ENCODE measurements at regions not wholly inside any gene's neighbourhood (a gene's known extent, or its start where the extent isn't known, plus 50 kb on each side); places are given as distances from the start of the nearest gene placed in this dataset.
"Not testable (repeated sequence)": the region's sequence is repeated elsewhere in the genome, so short reads cannot be mapped to it uniquely, and the experiment has no call there.

GRCh38 chr2:17355608-17356329 is 162.5 kb downstream of the RAD51AP2 start:
- no peak for DNase-seq (ENCODE audit: low read depth, low spot score)
- CTCF ChIA-PET: no interaction called here
- H3K4me3 ChIP-seq (ENCODE audit: low read depth, low read length): no peak overlapping the region
- TF ChIP-seq CTCF (IDR thresholded peaks at IDR 0.05; ENCODE audit: low read depth, low read length): no peak
- H3K27me3 ChIP-seq (ENCODE audit: control insufficient read depth, insufficient read depth, low read length): peaks cover 2% of the 10 kb centered on the region
- POLR2A ChIA-PET: no interaction called here
- no peak overlapping the region for H3K27ac ChIP-seq (ENCODE audit: low read depth, low read length)
- no peaks in the 10 kb centered on the region for H3K9me3 ChIP-seq (ENCODE audit: control insufficient read depth, insufficient read depth, low read length)

- CTCF ChIA-PET: no interaction called here
Observed at GRCh38 chr2:17353263-17353662, 165.0 kb downstream of the RAD51AP2 start.

GRCh38 chr2:17342692-17343091 is 175.5 kb downstream of the RAD51AP2 start:
- H3K27ac ChIP-seq (ENCODE audit: low read depth, low read length); DNase-seq (ENCODE audit: low read depth, low spot score); H3K27me3 ChIP-seq (ENCODE audit: control insufficient read depth, insufficient read depth, low read length); POLR2A ChIA-PET; H3K4me3 ChIP-seq (ENCODE audit: low read depth, low read length); H3K9me3 ChIP-seq (ENCODE audit: control insufficient read depth, insufficient read depth, low read length); CTCF ChIA-PET: not testable (repeated sequence)

More at GRCh38 chr2:17353263-17353662, 165.0 kb downstream of the RAD51AP2 start:
- POLR2A ChIA-PET: no interaction called here
- no peaks in the 10 kb centered on the region for H3K9me3 ChIP-seq (ENCODE audit: control insufficient read depth, insufficient read depth, low read length)
- no peak for TF ChIP-seq CTCF (IDR thresholded peaks at IDR 0.05; ENCODE audit: low read depth, low read length)
- H3K4me3 ChIP-seq (ENCODE audit: low read depth, low read length): no peak overlapping the region
- no peaks in the 10 kb centered on the region for H3K27me3 ChIP-seq (ENCODE audit: control insufficient read depth, insufficient read depth, low read length)
- H3K27ac ChIP-seq (ENCODE audit: low read depth, low read length): no peak overlapping the region
- no peak for DNase-seq (ENCODE audit: low read depth, low spot score)

GRCh38 chr2:17337507-17337906 is 180.7 kb downstream of the RAD51AP2 start:
- ChIA-PET POLR2A (no interaction called here), CTCF (interaction anchor here (1.3 kb wide), 1 partner anchor 28 kb away, joined by 3 read pairs; no protein-coding TSS in a partner anchor)
- H3K9me3 ChIP-seq (ENCODE audit: control insufficient read depth, insufficient read depth, low read length): no peaks in the 10 kb centered on the region
- no peak overlapping the region for H3K27ac ChIP-seq (ENCODE audit: low read depth, low read length)
- no peak for TF ChIP-seq CTCF (IDR thresholded peaks at IDR 0.05; ENCODE audit: low read depth, low read length)
- H3K27me3 ChIP-seq (ENCODE audit: control insufficient read depth, insufficient read depth, low read length): peaks cover 2% of the 10 kb centered on the region
- no peak overlapping the region for H3K4me3 ChIP-seq (ENCODE audit: low read depth, low read length)
- no peak for DNase-seq (ENCODE audit: low read depth, low spot score)

- peaks cover 2% of the 10 kb centered on the region for H3K27me3 ChIP-seq (ENCODE audit: control insufficient read depth, insufficient read depth, low read length)
- POLR2A ChIA-PET: no interaction called here
- no peak overlapping the region for H3K27ac ChIP-seq (ENCODE audit: low read depth, low read length)
- DNase-seq (ENCODE audit: low read depth, low spot score): no peak
- no peak overlapping the region for H3K4me3 ChIP-seq (ENCODE audit: low read depth, low read length)
- CTCF ChIA-PET: interaction anchor here (1.3 kb wide), 1 partner anchor 27 kb away, joined by 3 read pairs; no protein-coding TSS in a partner anchor
- no peaks in the 10 kb centered on the region for H3K9me3 ChIP-seq (ENCODE audit: control insufficient read depth, insufficient read depth, low read length)
- no peak for TF ChIP-seq CTCF (IDR thresholded peaks at IDR 0.05; ENCODE audit: low read depth, low read length)
Observed at GRCh38 chr2:17336458-17336857, 181.8 kb downstream of the RAD51AP2 start.

All from AG04450 (cell line).